HCT116 (cell line): ENCODE measurements at regions not wholly inside any gene's neighbourhood (a gene's known extent, or its start where the extent isn't known, plus 50 kb on each side); places are given as distances from the start of the nearest gene placed in this dataset.

Source experiments
- ATAC-seq: fragments of 200-7000 bp; cut with Tn5 transposase; 2 replicates; pipeline ENCODE4 v1.9.1; 2020; ENCODE audit warnings: mild to moderate bottlenecking, moderate library complexity
- BruUV-seq: library from RNA; stranded (reverse); fragments of 400-500 nt; replicated peaks from 2 replicates; lab custom pipeline; 2021; lab: Mats Ljungman, UMichigan
- CTCF ChIA-PET: fragments of 300-600 bp; sonication (Branson Sonifier 250); formaldehyde crosslinking; loops from one replicate; lab custom pipeline; 2021; ENCODE audit warnings: antibody characterized with exemption; lab: Charles Lee
- POLR2A ChIA-PET: fragments of 300-600, 350-600 bp; sonication (Branson Sonifier 250); formaldehyde crosslinking; loops from one replicate; lab custom pipeline; 2021; ENCODE audit warnings: antibody characterized with exemption; lab: Charles Lee
- RAD21 ChIA-PET, 2 experiments: fragments of 300-600 bp; sonication (Branson Sonifier 250); formaldehyde crosslinking; loops; one replicate each; lab custom pipeline; 2023; ENCODE audit warnings: low total read pairs in 2 of 2; ENCODE audit not compliant: uncharacterized antibody in 2 of 2, unreplicated experiment in 2 of 2, low non-redundant PET in 1 of 2; lab: Charles Lee
- DNase-seq: peaks from one replicate; pipeline ENCODE4 v3.0.0-alpha.2; 2010; ENCODE audit warnings: low read depth, low spot score
- H2AFZ ChIP-seq: fragments of 200-600 bp; shearing (Covaris generic), sonication (generic); 2 replicates; pipeline ENCODE4 v1.6.1; 2017; ENCODE audit warnings: low read depth, mixed run types, mixed read lengths, antibody characterized with exemption, low read length; ENCODE audit not compliant: poor library complexity, severe bottlenecking
- H3K27ac ChIP-seq: 2 replicates; pipeline ENCODE4 v1.5.1; 2012; ENCODE audit warnings: low read depth, low read length
- H3K27me3 ChIP-seq: fragments of 200-600 bp; sonication (generic); 2 replicates; pipeline ENCODE4 v1.6.1; 2016; ENCODE audit warnings: mixed run types, low read length, mixed read lengths; ENCODE audit not compliant: insufficient read depth
- H3K36me3 ChIP-seq, 2 experiments: fragments of 200-500 bp in 1 of 2; fragments of 200-600 bp in 1 of 2; sonication (Bioruptor generic) in 1 of 2; sonication (generic) in 1 of 2; 2 replicates each; pipeline versions ENCODE4 v1.5.1 to v1.6.1; 2014 to 2016; ENCODE audit warnings: low read length in 2 of 2, inconsistent platforms in 1 of 2, mixed read lengths in 1 of 2, mixed run types in 1 of 2; ENCODE audit not compliant: insufficient read depth in 2 of 2, control insufficient read depth in 1 of 2
- H3K4me1 ChIP-seq, 2 experiments: fragments of 200-600 bp in 1 of 2; sonication (generic) in 1 of 2; 2 replicates each; pipeline versions ENCODE4 v1.5.1 to v1.6.1; 2012 to 2017; ENCODE audit warnings: low read length in 2 of 2, inconsistent platforms in 1 of 2, mild to moderate bottlenecking in 1 of 2, mixed read lengths in 1 of 2, mixed run types in 1 of 2, moderate library complexity in 1 of 2; ENCODE audit not compliant: insufficient read depth in 2 of 2, control insufficient read depth in 1 of 2
- H3K4me2 ChIP-seq: fragments of 200-600 bp; sonication (generic); 2 replicates; pipeline ENCODE4 v1.6.1; 2017; ENCODE audit warnings: mixed run types, low read length, mixed read lengths
- H3K4me3 ChIP-seq, 2 experiments: fragments of 200-600 bp in 1 of 2; sonication (generic) in 1 of 2; replicated peaks in 1 of 2; 2 replicates each; pipeline ENCODE4 v1.5.1; 2011 to 2016; ENCODE audit warnings: low read length in 2 of 2, control low read depth in 1 of 2, low read depth in 1 of 2, mild to moderate bottlenecking in 1 of 2, mixed read lengths in 1 of 2, mixed run types in 1 of 2
- H3K79me2 ChIP-seq: fragments of 200-600 bp; sonication (generic); 2 replicates; pipeline ENCODE4 v1.6.1; 2017; ENCODE audit warnings: mild to moderate bottlenecking, mixed run types, low read length, moderate library complexity, mixed read lengths; ENCODE audit not compliant: insufficient read depth
- H3K9ac ChIP-seq: fragments of 200-600 bp; sonication (generic); 2 replicates; pipeline ENCODE4 v1.6.1; 2016; ENCODE audit warnings: low read length, mixed read lengths
- H3K9me2 ChIP-seq: fragments of 200-600 bp; sonication (generic), shearing (Covaris generic); 2 replicates; pipeline ENCODE4 v1.6.1; 2017; ENCODE audit warnings: mixed run types, mild to moderate bottlenecking, moderate library complexity; ENCODE audit not compliant: insufficient read depth
- H3K9me3 ChIP-seq, 2 experiments: fragments of 200-500 bp in 1 of 2; fragments of 200-600 bp in 1 of 2; sonication (Bioruptor generic) in 1 of 2; sonication (generic) in 1 of 2; 2 replicates each; pipeline ENCODE4 v1.6.1; 2014 to 2017; ENCODE audit warnings: low read length in 2 of 2, mixed read lengths in 2 of 2, inconsistent platforms in 1 of 2, low read depth in 1 of 2, mild to moderate bottlenecking in 1 of 2, mixed run types in 1 of 2, moderate library complexity in 1 of 2; ENCODE audit not compliant: control insufficient read depth in 1 of 2, insufficient read depth in 1 of 2
- H4K20me1 ChIP-seq: fragments of 200-600 bp; sonication (generic), shearing (Covaris generic); 2 replicates; pipeline ENCODE4 v1.6.1; 2017; ENCODE audit warnings: mixed run types, mild to moderate bottlenecking, moderate library complexity; ENCODE audit not compliant: insufficient read depth
- CBX3 ChIP-seq: IDR thresholded peaks from 2 replicates; pipeline ENCODE4 v1.6.1; 2012; ENCODE audit warnings: low read depth
- CEBPB ChIP-seq: IDR thresholded peaks from 2 replicates; pipeline ENCODE4 v1.6.1; 2012; ENCODE audit warnings: low read depth
- EGR1 ChIP-seq: IDR thresholded peaks from 2 replicates; pipeline ENCODE4 v1.6.1; 2012; ENCODE audit warnings: low read depth
- ELF1 ChIP-seq: IDR thresholded peaks from 2 replicates; pipeline ENCODE4 v1.6.1; 2012; ENCODE audit warnings: low read depth, borderline replicate concordance
- EZH2 ChIP-seq: fragments of 200-600 bp; sonication (generic); IDR thresholded peaks from 2 replicates; pipeline ENCODE4 v1.6.1; 2017; ENCODE audit warnings: antibody characterized with exemption, mixed run types
- FOSL1 ChIP-seq: IDR thresholded peaks from 2 replicates; pipeline ENCODE4 v1.6.1; 2012; ENCODE audit warnings: low read depth
- JUND ChIP-seq: IDR thresholded peaks from 2 replicates; pipeline ENCODE4 v1.6.1; 2012
- POLR2A ChIP-seq: IDR thresholded peaks from 2 replicates; pipeline ENCODE4 v1.7.0; 2011; ENCODE audit warnings: borderline replicate concordance; ENCODE audit not compliant: insufficient read depth, insufficient read length; ENCODE audit errors: extremely low read depth
- POLR2AphosphoS5 ChIP-seq: IDR thresholded peaks from 2 replicates; pipeline ENCODE4 v1.6.1; 2011; ENCODE audit warnings: mild to moderate bottlenecking, low read depth, low read length, moderate library complexity
- SIN3A ChIP-seq: IDR thresholded peaks from 2 replicates; pipeline ENCODE4 v1.6.1; 2012; ENCODE audit warnings: low read depth
- SP1 ChIP-seq: IDR thresholded peaks from 2 replicates; pipeline ENCODE4 v1.6.1; 2012; ENCODE audit warnings: low read depth
- SRF ChIP-seq: IDR thresholded peaks from 2 replicates; pipeline ENCODE4 v1.6.1; 2012; ENCODE audit warnings: low read depth
- TCF7L2 ChIP-seq: IDR thresholded peaks from 2 replicates; pipeline ENCODE4 v1.7.0; 2011; ENCODE audit warnings: borderline replicate concordance, inconsistent platforms; ENCODE audit not compliant: insufficient read depth, insufficient read length; ENCODE audit errors: extremely low read depth
- YY1 ChIP-seq: IDR thresholded peaks from 2 replicates; pipeline ENCODE4 v1.6.1; 2011; ENCODE audit warnings: low read length, low read depth, moderate library complexity, mild to moderate bottlenecking; ENCODE audit not compliant: insufficient replicate concordance; ENCODE audit errors: extremely low read depth
- ZFX ChIP-seq: fragments of 450-650 bp; IDR thresholded peaks from 2 replicates; pipeline ENCODE4 v1.6.1; 2017
- ZNF274 ChIP-seq: fragments of 200-500 bp; sonication (Bioruptor generic); IDR thresholded peaks from 2 replicates; pipeline ENCODE4 v1.6.1; 2014; ENCODE audit warnings: mild to moderate bottlenecking, low read depth, low read length, inconsistent platforms
- intact Hi-C: fragments of 100-400 bp; cut with micrococcal nuclease; formaldehyde crosslinking; loops from 2 replicates; pipeline ENCODE4 v1.10.0; 2022
- TF ChIP-seq, protein P1 (sequence below): IDR thresholded peaks from 2 replicates; pipeline ENCODE4 v1.6.1; 2012; ENCODE audit warnings: low read depth
- TF ChIP-seq, protein P2 (sequence below): IDR thresholded peaks from 2 replicates; pipeline ENCODE4 v1.6.1; 2012
- TF ChIP-seq, protein P3 (sequence below): IDR thresholded peaks from 2 replicates; pipeline ENCODE4 v1.6.1; 2012
- TF ChIP-seq, protein P4 (sequence below), 3 experiments: fragments of 200-600 bp in 1 of 3; sonication (generic) in 1 of 3; IDR thresholded peaks in 2 of 3; conservative IDR thresholded peaks in 1 of 3; 2 replicates each; pipeline ENCODE4 v1.5.1; 2012 to 2017; ENCODE audit warnings: low read depth in 2 of 3, low read length in 2 of 3, antibody characterized with exemption in 1 of 3, borderline replicate concordance in 1 of 3, control low read depth in 1 of 3, mild to moderate bottlenecking in 1 of 3, mixed read lengths in 1 of 3, mixed run types in 1 of 3, moderate library complexity in 1 of 3; ENCODE audit not compliant: insufficient read depth in 1 of 3

DNA sequence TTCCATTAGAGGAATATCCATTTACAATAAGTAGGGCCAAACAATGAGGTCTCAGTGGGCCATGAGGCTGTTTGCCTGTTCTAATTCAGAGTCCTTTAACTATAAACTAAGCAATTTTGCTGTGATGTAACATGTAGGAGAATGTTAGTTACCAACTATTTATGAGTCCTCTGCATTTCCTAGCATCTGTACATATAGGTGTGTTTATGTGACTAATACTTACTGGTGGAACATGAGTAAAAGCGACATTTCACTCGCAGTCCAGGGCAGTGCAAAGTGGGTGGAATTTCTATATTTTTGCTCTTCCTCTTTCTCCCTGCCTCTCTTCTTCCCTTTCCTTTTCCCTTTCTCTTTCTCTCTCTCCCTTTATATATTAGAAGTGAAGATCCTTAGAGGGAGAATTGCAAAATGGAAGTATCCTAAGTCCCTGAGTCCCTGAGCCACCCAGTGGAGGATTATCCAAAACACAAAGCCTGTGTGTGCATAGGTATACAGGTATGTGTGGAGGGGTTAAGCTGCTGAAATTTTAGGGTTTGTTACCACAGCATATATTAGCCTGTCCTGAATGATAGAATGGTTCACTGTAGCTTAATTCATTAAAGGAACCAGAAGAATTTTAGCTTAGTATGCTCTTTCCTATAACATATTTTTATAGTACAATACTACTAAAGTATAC is 487.0 kb upstream of the FANCL start:
- Histone ChIP-seq H3K27me3 (no peaks in the 10 kb centered on the region; the same call in 1 of the 2 replicates), H3K79me2 (no peaks in the 10 kb centered on the region)
- BruUV-seq = no TSS peak
- TF ChIP-seq SRF (no peak), SP1 (no peak), EZH2 (no peak), CEBPB (no peak), FOSL1 (no peak), CBX3 (no peak), POLR2AphosphoS5 (no peak), TCF7L2 (no peak), YY1 (no peak), POLR2A (no peak), SIN3A (no peak), ZNF274 (no peak), JUND (no peak), ZFX (no peak), EGR1 (no peak), ELF1 (no peak)
- TF ChIP-seq, protein P1, sequence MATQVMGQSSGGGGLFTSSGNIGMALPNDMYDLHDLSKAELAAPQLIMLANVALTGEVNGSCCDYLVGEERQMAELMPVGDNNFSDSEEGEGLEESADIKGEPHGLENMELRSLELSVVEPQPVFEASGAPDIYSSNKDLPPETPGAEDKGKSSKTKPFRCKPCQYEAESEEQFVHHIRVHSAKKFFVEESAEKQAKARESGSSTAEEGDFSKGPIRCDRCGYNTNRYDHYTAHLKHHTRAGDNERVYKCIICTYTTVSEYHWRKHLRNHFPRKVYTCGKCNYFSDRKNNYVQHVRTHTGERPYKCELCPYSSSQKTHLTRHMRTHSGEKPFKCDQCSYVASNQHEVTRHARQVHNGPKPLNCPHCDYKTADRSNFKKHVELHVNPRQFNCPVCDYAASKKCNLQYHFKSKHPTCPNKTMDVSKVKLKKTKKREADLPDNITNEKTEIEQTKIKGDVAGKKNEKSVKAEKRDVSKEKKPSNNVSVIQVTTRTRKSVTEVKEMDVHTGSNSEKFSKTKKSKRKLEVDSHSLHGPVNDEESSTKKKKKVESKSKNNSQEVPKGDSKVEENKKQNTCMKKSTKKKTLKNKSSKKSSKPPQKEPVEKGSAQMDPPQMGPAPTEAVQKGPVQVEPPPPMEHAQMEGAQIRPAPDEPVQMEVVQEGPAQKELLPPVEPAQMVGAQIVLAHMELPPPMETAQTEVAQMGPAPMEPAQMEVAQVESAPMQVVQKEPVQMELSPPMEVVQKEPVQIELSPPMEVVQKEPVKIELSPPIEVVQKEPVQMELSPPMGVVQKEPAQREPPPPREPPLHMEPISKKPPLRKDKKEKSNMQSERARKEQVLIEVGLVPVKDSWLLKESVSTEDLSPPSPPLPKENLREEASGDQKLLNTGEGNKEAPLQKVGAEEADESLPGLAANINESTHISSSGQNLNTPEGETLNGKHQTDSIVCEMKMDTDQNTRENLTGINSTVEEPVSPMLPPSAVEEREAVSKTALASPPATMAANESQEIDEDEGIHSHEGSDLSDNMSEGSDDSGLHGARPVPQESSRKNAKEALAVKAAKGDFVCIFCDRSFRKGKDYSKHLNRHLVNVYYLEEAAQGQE = no peak
- TF ChIP-seq, protein P2, sequence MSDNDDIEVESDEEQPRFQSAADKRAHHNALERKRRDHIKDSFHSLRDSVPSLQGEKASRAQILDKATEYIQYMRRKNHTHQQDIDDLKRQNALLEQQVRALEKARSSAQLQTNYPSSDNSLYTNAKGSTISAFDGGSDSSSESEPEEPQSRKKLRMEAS = no peak
- TF ChIP-seq, protein P3, sequence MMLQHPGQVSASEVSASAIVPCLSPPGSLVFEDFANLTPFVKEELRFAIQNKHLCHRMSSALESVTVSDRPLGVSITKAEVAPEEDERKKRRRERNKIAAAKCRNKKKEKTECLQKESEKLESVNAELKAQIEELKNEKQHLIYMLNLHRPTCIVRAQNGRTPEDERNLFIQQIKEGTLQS = no peak
- TF ChIP-seq, protein P4, sequence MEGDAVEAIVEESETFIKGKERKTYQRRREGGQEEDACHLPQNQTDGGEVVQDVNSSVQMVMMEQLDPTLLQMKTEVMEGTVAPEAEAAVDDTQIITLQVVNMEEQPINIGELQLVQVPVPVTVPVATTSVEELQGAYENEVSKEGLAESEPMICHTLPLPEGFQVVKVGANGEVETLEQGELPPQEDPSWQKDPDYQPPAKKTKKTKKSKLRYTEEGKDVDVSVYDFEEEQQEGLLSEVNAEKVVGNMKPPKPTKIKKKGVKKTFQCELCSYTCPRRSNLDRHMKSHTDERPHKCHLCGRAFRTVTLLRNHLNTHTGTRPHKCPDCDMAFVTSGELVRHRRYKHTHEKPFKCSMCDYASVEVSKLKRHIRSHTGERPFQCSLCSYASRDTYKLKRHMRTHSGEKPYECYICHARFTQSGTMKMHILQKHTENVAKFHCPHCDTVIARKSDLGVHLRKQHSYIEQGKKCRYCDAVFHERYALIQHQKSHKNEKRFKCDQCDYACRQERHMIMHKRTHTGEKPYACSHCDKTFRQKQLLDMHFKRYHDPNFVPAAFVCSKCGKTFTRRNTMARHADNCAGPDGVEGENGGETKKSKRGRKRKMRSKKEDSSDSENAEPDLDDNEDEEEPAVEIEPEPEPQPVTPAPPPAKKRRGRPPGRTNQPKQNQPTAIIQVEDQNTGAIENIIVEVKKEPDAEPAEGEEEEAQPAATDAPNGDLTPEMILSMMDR (IDR thresholded peaks at IDR 0.05 in 2 of 3, conservative IDR thresholded peaks at IDR 0.05 in 1 of 3; ENCODE audit: borderline replicate concordance in 1 of 3, insufficient read depth in 1 of 3, low read depth in 2 of 3, low read length in 2 of 3) = no peak
- TF ChIP-seq, all 23 proteins: peak for 0
- H3K36me3 ChIP-seq = no peaks in the 10 kb centered on the region
- no peak overlapping the region for H3K9ac ChIP-seq
- ATAC-seq (0 out of 2 replicates have a peak, but pooled peaks have one; percentile 46), DNase-seq (no peak)
- RAD21 ChIA-PET = no interaction called here
- POLR2A ChIA-PET = no interaction called here
- H3K4me2 ChIP-seq = no peak overlapping the region
- CTCF ChIA-PET = no interaction called here
- no peaks in the 10 kb centered on the region for H4K20me1 ChIP-seq
- H3K27ac ChIP-seq = no peak overlapping the region
- intact Hi-C loops = no loop called here
- H2AFZ ChIP-seq = no peak overlapping the region
- H3K9me3 ChIP-seq = no peaks in the 10 kb centered on the region
- no peak overlapping the region for H3K4me3 ChIP-seq
- H3K4me1 ChIP-seq = no peaks in the 10 kb centered on the region
- no peaks in the 10 kb centered on the region for H3K9me2 ChIP-seq
